Endometrial microvascular endothelial cells (primary cell): ENCODE measurements at regions not wholly inside any gene's neighbourhood (a gene's known extent, or its start where the extent isn't known, plus 50 kb on each side); places are given as distances from the start of the nearest gene placed in this dataset.

Experiments used
- in situ Hi-C: cut with HindIII; loops from 2 replicates; pipeline ENCODE4 v1.10.0; 2017; ENCODE audit warnings: low sequenced_read_pairs, low pct_unique_long_range_greater_than_20kb; ENCODE audit errors: inconsistent ontology term

- in situ Hi-C loops: no loop called here
Observed at GRCh38 chr10:78992333-78992732, 76.4 kb upstream of the ZMIZ1 start.

DNA sequence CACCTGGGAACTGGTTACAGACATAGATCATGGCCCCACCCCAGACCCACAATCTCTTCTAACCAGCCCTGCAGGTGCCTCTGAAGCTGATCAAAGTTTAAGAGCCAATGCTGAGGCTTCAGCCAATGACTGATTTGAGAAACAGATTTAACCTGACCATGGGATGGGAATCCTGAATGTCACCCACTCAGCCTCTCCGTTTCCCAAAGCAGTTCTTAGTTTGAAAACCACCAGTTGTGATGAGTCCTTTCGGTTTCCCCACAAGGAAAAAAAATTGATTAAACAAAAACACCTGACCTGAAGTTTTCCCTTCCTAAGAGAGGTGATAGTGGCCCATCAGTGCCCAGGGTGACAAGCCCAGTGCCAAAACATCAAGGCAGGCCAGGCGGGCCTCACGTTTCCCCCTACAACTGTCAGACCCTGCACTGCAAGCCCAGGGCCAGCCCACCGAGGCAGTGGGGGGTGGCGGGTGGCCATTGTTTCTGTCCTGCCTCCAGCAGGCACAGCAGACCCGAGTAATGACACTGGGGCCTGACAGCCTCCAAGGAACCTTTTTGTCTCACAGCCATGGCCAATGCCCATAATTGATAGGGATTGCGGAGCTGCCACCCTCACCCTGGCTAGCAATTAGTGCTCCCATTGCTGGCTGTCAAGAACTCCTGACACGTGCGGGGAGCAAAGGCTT is 75.4 kb upstream of the ZMIZ1 start:
- in situ Hi-C loops: no loop called here

DNA sequence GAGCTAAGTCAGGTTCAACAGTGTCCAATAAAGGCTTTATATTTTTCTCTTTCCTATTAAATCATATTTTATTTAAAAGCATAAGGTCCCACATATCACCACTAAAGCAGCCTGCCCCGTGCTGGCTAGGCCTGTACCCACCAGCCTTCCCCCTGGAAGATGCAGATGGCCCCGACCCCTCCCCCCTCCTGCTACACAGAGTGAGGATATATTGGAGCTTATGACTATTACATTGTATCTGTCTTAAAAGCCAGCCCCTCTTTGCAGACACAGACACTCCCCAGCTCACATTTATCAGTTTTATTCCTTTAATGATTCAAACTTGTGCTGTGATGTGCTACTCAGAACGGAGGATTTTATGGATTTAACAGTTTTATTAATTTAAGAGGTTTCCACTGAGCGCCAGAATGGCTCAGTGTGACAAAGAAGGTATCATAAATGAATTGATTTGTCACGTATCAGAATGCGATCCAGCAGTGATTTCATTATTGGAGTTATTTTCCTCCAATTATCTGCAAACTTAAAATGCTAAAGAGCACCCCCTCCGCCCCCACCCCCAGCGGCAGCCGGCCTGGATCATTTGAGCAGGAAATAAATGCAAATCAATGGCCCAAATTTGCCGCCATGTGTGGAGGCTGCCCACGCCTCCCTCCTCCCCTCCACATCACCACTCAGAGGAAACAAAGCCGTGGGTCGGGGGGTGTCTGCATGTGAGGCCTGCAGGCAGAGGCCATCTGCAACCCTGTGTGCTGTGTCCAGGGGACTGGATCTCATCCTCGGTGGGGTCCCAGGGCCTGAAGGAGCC is 72.6 kb upstream of the ZMIZ1 start:
- in situ Hi-C loops: no loop called here

GRCh38 chr10:78996792-78997129 is 72.0 kb upstream of the ZMIZ1 start:
- in situ Hi-C loops: no loop called here

- in situ Hi-C loops: no loop called here
Observed at GRCh38 chr10:78997635-78998618, 70.8 kb upstream of the ZMIZ1 start.

GRCh38 chr10:79001082-79001885 is 67.5 kb upstream of the ZMIZ1 start:
- in situ Hi-C loops: no loop called here

- in situ Hi-C loops: no loop called here
Observed at GRCh38 chr10:79002336-79002735, 66.4 kb upstream of the ZMIZ1 start.

DNA sequence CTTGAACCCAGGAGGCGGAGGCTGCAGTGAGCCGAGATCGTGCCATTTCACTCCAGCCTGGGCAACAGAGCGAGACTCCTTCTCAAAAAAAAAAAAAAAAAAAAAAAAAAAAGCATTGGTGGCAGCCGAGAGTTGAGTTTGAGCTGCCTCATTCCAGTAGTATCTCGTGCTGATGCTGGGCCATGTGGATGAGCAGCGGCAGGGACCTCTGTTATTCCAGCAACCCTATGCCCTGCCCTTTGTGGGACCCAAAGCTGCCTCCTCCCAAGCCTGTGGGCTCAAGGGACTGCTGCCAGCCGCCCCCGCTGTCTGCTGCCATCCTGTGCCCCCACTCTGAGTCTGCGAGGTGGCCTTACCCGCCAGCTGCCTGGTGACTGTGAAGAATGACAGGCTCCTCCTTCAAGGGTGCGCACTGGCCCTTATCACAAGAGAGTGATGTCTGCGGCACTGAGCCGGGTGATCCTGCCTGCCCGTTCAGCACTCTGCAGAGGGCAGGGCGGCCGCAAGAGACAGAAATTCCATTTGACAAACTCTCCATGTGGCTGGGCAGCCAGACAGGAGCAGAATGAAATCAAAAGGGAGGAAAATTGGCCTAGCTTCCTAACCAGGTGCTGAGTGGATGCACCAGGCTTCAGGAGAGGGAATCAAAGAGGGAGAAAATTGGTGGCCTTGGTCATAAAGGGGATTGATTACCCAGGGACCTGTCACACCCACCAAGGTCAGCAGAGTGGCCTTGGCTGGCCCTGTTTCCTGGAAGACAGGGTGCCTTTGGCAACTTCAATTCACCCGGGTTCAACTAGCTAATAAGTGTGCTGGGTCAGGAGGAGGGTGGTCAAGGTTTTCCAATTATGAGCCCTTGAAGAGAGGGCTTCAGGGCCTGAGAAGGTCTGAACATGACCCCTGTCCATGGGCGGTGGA is 65.3 kb upstream of the ZMIZ1 start:
- in situ Hi-C loops: no loop called here

- in situ Hi-C loops: no loop called here
Observed at GRCh38 chr10:79004311-79004710, 64.5 kb upstream of the ZMIZ1 start.

DNA sequence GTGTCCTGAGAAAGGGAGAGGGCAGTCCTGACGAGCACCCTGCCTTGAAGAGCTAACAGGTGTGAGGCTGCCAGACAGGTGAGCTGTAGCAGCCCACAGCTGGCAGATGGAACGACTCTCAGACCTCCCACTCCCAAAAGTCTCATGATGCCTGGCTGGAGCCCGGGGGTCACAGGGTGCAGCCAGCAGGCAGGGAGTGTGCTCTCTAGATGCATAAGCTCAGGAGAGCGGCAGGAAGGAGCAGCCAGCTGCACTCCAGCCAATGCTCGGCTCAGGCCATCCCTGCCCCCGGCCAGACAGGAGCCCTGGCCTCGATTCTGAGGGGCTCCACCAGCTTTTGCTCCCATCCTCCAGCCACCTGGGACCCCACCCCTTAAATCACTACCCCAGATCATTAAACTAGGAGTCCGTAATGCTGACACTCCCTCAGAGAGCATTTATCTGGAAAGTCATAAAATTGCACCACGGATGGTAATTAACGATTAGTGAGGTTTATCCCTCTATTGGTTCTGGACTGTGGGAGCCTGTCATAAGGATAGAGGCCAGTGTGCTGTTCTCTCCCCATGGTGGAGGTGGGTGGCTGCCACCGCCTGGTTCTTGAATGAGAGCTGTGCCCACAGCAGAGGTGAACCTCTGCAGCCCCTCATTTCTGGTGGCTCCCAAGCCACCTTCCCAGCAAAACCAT is 63.5 kb upstream of the ZMIZ1 start:
- in situ Hi-C loops: no loop called here

DNA sequence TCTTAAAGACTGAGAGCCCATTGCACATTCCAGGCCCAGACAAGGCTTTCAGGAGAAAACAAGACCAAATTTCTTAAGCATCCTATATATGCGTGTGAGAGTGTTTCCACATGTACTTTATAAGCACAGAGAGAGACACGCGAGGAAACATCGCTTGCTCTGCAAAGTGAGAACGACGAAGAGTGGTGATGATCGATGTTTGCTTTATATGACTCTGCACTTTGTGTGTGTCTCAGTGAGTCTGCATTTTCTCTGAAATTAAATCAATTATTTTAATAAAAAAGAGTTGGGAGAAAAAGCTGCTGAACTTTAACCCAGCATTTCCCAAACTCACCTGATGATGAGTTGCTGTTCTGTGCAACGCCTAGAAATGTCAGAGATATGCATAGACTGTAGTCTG is 61.7 kb upstream of the ZMIZ1 start:
- in situ Hi-C loops: no loop called here

- in situ Hi-C loops: no loop called here
Observed at GRCh38 chr10:79007421-79008319, 61.1 kb upstream of the ZMIZ1 start.

DNA sequence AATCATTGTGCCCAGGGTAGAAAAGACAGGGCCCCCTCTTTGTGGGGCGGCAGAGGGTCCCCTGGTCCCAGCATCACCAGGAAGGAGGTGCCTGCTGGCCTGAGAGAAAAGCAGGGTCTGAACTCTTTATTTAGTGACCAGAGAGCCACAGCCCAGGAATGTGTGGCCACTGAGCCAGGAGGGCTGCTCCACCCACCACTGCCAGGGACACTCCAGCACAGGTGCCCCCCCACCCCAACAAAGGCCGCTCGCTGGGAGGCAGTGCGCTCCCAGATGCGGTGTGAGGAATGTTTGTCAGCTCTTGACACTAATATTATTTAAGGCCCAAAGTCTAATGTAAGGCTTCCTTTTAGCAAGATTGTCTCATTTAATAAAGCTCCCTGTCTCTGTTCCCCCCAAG is 59.6 kb upstream of the ZMIZ1 start:
- in situ Hi-C loops: no loop called here

- in situ Hi-C loops: no loop called here
Observed at GRCh38 chr10:79012567-79012966, 56.2 kb upstream of the ZMIZ1 start.

GRCh38 chr10:79013406-79013987 is 55.3 kb upstream of the ZMIZ1 start:
- in situ Hi-C loops: no loop called here

DNA sequence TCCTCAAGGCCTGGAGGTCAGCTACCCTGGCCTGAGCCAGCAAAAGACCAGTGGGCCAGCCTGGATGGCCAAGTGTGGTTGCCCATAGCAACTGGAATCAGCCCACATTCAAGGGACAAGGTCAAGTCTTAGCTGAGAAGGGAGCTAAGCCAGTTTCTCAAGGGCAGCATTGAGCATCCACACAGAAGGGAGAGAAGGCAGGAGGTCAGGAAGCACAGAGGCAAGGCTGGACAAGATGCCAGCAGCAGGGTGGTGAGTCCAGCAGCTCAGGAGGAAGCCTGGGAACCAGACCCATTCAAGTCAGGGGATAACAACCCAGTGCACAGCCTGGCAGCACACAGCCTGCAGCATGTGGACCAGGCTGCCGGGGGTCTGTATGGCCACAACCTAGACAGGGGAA is 54.0 kb upstream of the ZMIZ1 start:
- in situ Hi-C loops: no loop called here
